ENCODE measurements at regions not wholly inside any gene's neighbourhood (a gene's known extent, or its start where the extent isn't known, plus 50 kb on each side); places are given as distances from the start of the nearest gene placed in this dataset.
A peak's percentile ranks its signal among the peaks of the same experiment; 100 is the strongest.

GRCh38 chr10:31081937-31082840 lies 50.5 kb upstream of the ZNF438 start:
- no peak for TF ChIP-seq CTCF (IDR thresholded peaks at IDR 0.05; ENCODE audit: low read depth, low read length)
- ChIA-PET CTCF (no interaction called here), POLR2A (no interaction called here)
- H3K27me3 ChIP-seq (ENCODE audit: control insufficient read depth, insufficient read depth, low read length) = no peaks in the 10 kb centered on the region
- H3K9me3 ChIP-seq (ENCODE audit: control insufficient read depth, insufficient read depth, low read length) = no peaks in the 10 kb centered on the region
- no peak overlapping the region for H3K4me3 ChIP-seq (ENCODE audit: low read depth, low read length)
- H3K27ac ChIP-seq (ENCODE audit: low read depth, low read length) = no peak overlapping the region
- DNase-seq (ENCODE audit: low read depth, low spot score) = no peak

GRCh38 chr10:31083765-31084184 lies 52.1 kb upstream of the ZNF438 start:
- Histone ChIP-seq H3K9me3 (ENCODE audit: control insufficient read depth, insufficient read depth, low read length) (no peaks in the 10 kb centered on the region), H3K4me3 (ENCODE audit: low read depth, low read length) (no peak overlapping the region), H3K27me3 (ENCODE audit: control insufficient read depth, insufficient read depth, low read length) (no peaks in the 10 kb centered on the region), H3K27ac (ENCODE audit: low read depth, low read length) (no peak overlapping the region)
- peak; percentile 40 for TF ChIP-seq CTCF (IDR thresholded peaks at IDR 0.05; ENCODE audit: low read depth, low read length)
- DNase-seq (ENCODE audit: low read depth, low spot score) = no peak
- ChIA-PET CTCF (interaction anchor here (0.5 to 1.1 kb wide), 4 partner anchors 11 to 245 kb away, joined by 3 to 5 read pairs (median 3); no protein-coding TSS in a partner anchor), POLR2A (no interaction called here)

GRCh38 chr10:31087011-31087410 lies 55.3 kb upstream of the ZNF438 start:
- Histone ChIP-seq H3K9me3 (ENCODE audit: control insufficient read depth, insufficient read depth, low read length) (no peaks in the 10 kb centered on the region), H3K4me3 (ENCODE audit: low read depth, low read length) (no peak overlapping the region), H3K27me3 (ENCODE audit: control insufficient read depth, insufficient read depth, low read length) (no peaks in the 10 kb centered on the region), H3K27ac (ENCODE audit: low read depth, low read length) (no peak overlapping the region)
- no peak for TF ChIP-seq CTCF (IDR thresholded peaks at IDR 0.05; ENCODE audit: low read depth, low read length)
- no peak for DNase-seq (ENCODE audit: low read depth, low spot score)
- CTCF ChIA-PET = no interaction called here
- POLR2A ChIA-PET = no interaction called here

GRCh38 chr10:31087851-31088250 lies 56.2 kb upstream of the ZNF438 start:
- TF ChIP-seq CTCF (IDR thresholded peaks at IDR 0.05; ENCODE audit: low read depth, low read length) = no peak
- no peak for DNase-seq (ENCODE audit: low read depth, low spot score)
- Histone ChIP-seq H3K27me3 (ENCODE audit: control insufficient read depth, insufficient read depth, low read length) (no peaks in the 10 kb centered on the region), H3K4me3 (ENCODE audit: low read depth, low read length) (no peak overlapping the region), H3K9me3 (ENCODE audit: control insufficient read depth, insufficient read depth, low read length) (no peaks in the 10 kb centered on the region), H3K27ac (ENCODE audit: low read depth, low read length) (no peak overlapping the region)
- ChIA-PET POLR2A (no interaction called here), CTCF (no interaction called here)

- H3K4me3 ChIP-seq (ENCODE audit: low read depth, low read length) = no peak overlapping the region
- no peak for TF ChIP-seq CTCF (IDR thresholded peaks at IDR 0.05; ENCODE audit: low read depth, low read length)
- ChIA-PET CTCF (no interaction called here), POLR2A (no interaction called here)
- H3K9me3 ChIP-seq (ENCODE audit: control insufficient read depth, insufficient read depth, low read length) = no peaks in the 10 kb centered on the region
- H3K27me3 ChIP-seq (ENCODE audit: control insufficient read depth, insufficient read depth, low read length) = no peaks in the 10 kb centered on the region
- no peak overlapping the region for H3K27ac ChIP-seq (ENCODE audit: low read depth, low read length)
- no peak for DNase-seq (ENCODE audit: low read depth, low spot score)
These were observed 59.4 kb upstream of the ZNF438 start for GRCh38 chr10:31090894-31091607.

Measured in AG04450 (cell line).